HG03558 (cell line): ENCODE measurements at regions not wholly inside any gene's neighbourhood (a gene's known extent, or its start where the extent isn't known, plus 50 kb on each side); places are given as distances from the start of the nearest gene placed in this dataset.
"Not testable (repeated sequence)": the region's sequence is repeated elsewhere in the genome, so short reads cannot be mapped to it uniquely, and the experiment has no call there.

Experiments used
- ATAC-seq: cut with Tn5 transposase; IDR thresholded peaks from one replicate; pipeline ENCODE4 v1.9.1; 2021; ENCODE audit warnings: moderate number of reproducible peaks; ENCODE audit not compliant: unreplicated experiment; ENCODE audit errors: extremely low read depth

- no peak for ATAC-seq
Observed at GRCh38 chr2:18959952-18960717, 370.8 kb upstream of the NT5C1B start.

GRCh38 chr2:18959200-18959599, 369.8 kb upstream of the NT5C1B start:
- ATAC-seq, result no peak

GRCh38 chr2:18957909-18958308, 368.5 kb upstream of the NT5C1B start:
- no peak for ATAC-seq

GRCh38 chr2:18950361-18950851, 361.0 kb upstream of the NT5C1B start:
- ATAC-seq, result no peak

- no peak for ATAC-seq
Observed at GRCh38 chr2:18949871-18950270, 360.5 kb upstream of the NT5C1B start.

- ATAC-seq, result peak; percentile 88
Observed at GRCh38 chr2:18940184-18940583, 350.8 kb upstream of the NT5C1B start.

- not testable (repeated sequence) for ATAC-seq
Observed at GRCh38 chr2:18939740-18940139, 350.4 kb upstream of the NT5C1B start.

- ATAC-seq, result no peak
Observed at GRCh38 chr2:18934886-18935285, 345.5 kb upstream of the NT5C1B start.

- no peak for ATAC-seq
Observed at GRCh38 chr2:18932853-18933252, 343.5 kb upstream of the NT5C1B start.

- no peak for ATAC-seq
Observed at GRCh38 chr2:18930971-18931370, 341.6 kb upstream of the NT5C1B start.

GRCh38 chr2:18927525-18928232, 338.3 kb upstream of the NT5C1B start:
- no peak for ATAC-seq

- ATAC-seq, result no peak
Observed at GRCh38 chr2:18926631-18927524, 337.5 kb upstream of the NT5C1B start.

GRCh38 chr2:18925296-18925695, 335.9 kb upstream of the NT5C1B start:
- ATAC-seq, result no peak

- no peak for ATAC-seq
Observed at GRCh38 chr2:18924886-18925285, 335.5 kb upstream of the NT5C1B start.

- ATAC-seq, result no peak
Observed at GRCh38 chr2:18924386-18924785, 335.0 kb upstream of the NT5C1B start.

GRCh38 chr2:18922276-18922675, 332.9 kb upstream of the NT5C1B start:
- ATAC-seq, result no peak

- no peak for ATAC-seq
Observed at GRCh38 chr2:18918280-18918679, 328.9 kb upstream of the NT5C1B start.

GRCh38 chr2:18915227-18915626, 325.9 kb upstream of the NT5C1B start:
- ATAC-seq, result no peak

- ATAC-seq, result no peak
Observed at GRCh38 chr2:18913512-18913911, 324.1 kb upstream of the NT5C1B start.

GRCh38 chr2:18912225-18912888, 323.0 kb upstream of the NT5C1B start:
- ATAC-seq, result no peak
